Nephron progenitor cell (in vitro differentiated cells): ENCODE measurements at regions not wholly inside any gene's neighbourhood (a gene's known extent, or its start where the extent isn't known, plus 50 kb on each side); places are given as distances from the start of the nearest gene placed in this dataset.

Experiments used
- DNase-seq: peaks from one replicate; pipeline ENCODE4 v3.0.0; 2021
- H3K27ac Mint-ChIP-seq: 2 replicates; pipeline ENCODE4 v1.8.0; 2021; ENCODE audit warnings: mild to moderate bottlenecking, moderate library complexity, mixed read lengths
- H3K27me3 Mint-ChIP-seq: 2 replicates; pipeline ENCODE4 v1.8.0; 2021; ENCODE audit warnings: mild to moderate bottlenecking, low read depth, mixed read lengths; ENCODE audit not compliant: poor library complexity
- H3K36me3 Mint-ChIP-seq: 2 replicates; pipeline ENCODE4 v1.8.0; 2021; ENCODE audit warnings: low read depth, mixed read lengths
- H3K4me1 Mint-ChIP-seq: 2 replicates; pipeline ENCODE4 v1.8.0; 2021; ENCODE audit warnings: mixed read lengths
- H3K4me3 Mint-ChIP-seq: 2 replicates; pipeline ENCODE4 v1.8.0; 2021; ENCODE audit warnings: mild to moderate bottlenecking, moderate library complexity, mixed read lengths
- H3K9me3 Mint-ChIP-seq: 2 replicates; pipeline ENCODE4 v1.8.0; 2021; ENCODE audit warnings: mild to moderate bottlenecking, moderate library complexity, mixed read lengths
- CTCF ChIP-seq: fragments of 200-600 bp; sonication (generic); IDR thresholded peaks from 2 replicates; pipeline ENCODE4 v1.5.0; 2021; ENCODE audit warnings: antibody characterized with exemption

GRCh38 chr4:23686169-23686897 is 203.5 kb downstream of the PPARGC1A start:
- H3K27ac Mint-ChIP-seq, result no peak overlapping the region
- peaks cover 11% of the 10 kb centered on the region for H3K4me1 Mint-ChIP-seq
- no peak for TF ChIP-seq CTCF
- H3K4me3 Mint-ChIP-seq, result no peak overlapping the region
- no peak for DNase-seq
- peaks cover 21% of the 10 kb centered on the region for H3K9me3 Mint-ChIP-seq
- no peaks in the 10 kb centered on the region for H3K36me3 Mint-ChIP-seq
- peaks cover 2% of the 10 kb centered on the region for H3K27me3 Mint-ChIP-seq

GRCh38 chr4:23685471-23685870 is 204.4 kb downstream of the PPARGC1A start:
- peaks cover 11% of the 10 kb centered on the region for H3K4me1 Mint-ChIP-seq
- no peaks in the 10 kb centered on the region for H3K36me3 Mint-ChIP-seq
- TF ChIP-seq CTCF, result no peak
- no peak overlapping the region for H3K27ac Mint-ChIP-seq
- H3K4me3 Mint-ChIP-seq, result no peak overlapping the region
- H3K9me3 Mint-ChIP-seq, result peaks cover 21% of the 10 kb centered on the region
- peaks cover 3% of the 10 kb centered on the region for H3K27me3 Mint-ChIP-seq
- DNase-seq, result no peak

- no peaks in the 10 kb centered on the region for H3K36me3 Mint-ChIP-seq
- no peak overlapping the region for H3K27ac Mint-ChIP-seq
- peaks cover 3% of the 10 kb centered on the region for H3K27me3 Mint-ChIP-seq
- H3K9me3 Mint-ChIP-seq, result peaks cover 5% of the 10 kb centered on the region
- no peak for TF ChIP-seq CTCF
- H3K4me1 Mint-ChIP-seq, result peaks cover 11% of the 10 kb centered on the region
- H3K4me3 Mint-ChIP-seq, result no peak overlapping the region
- DNase-seq, result no peak
Observed at GRCh38 chr4:23680671-23681518, 209.0 kb downstream of the PPARGC1A start.

- no peak for DNase-seq
- no peaks in the 10 kb centered on the region for H3K36me3 Mint-ChIP-seq
- H3K9me3 Mint-ChIP-seq, result peaks cover 4% of the 10 kb centered on the region
- H3K27ac Mint-ChIP-seq, result no peak overlapping the region
- TF ChIP-seq CTCF, result no peak
- H3K4me1 Mint-ChIP-seq, result no peaks in the 10 kb centered on the region
- H3K4me3 Mint-ChIP-seq, result no peak overlapping the region
- no peaks in the 10 kb centered on the region for H3K27me3 Mint-ChIP-seq
Observed at GRCh38 chr4:23674694-23675093, 215.2 kb downstream of the PPARGC1A start.

- H3K4me1 Mint-ChIP-seq, result no peaks in the 10 kb centered on the region
- H3K36me3 Mint-ChIP-seq, result no peaks in the 10 kb centered on the region
- no peak for DNase-seq
- H3K4me3 Mint-ChIP-seq, result no peak overlapping the region
- peaks cover 8% of the 10 kb centered on the region for H3K27me3 Mint-ChIP-seq
- peaks cover 5% of the 10 kb centered on the region for H3K9me3 Mint-ChIP-seq
- no peak for TF ChIP-seq CTCF
- no peak overlapping the region for H3K27ac Mint-ChIP-seq
Observed at GRCh38 chr4:23667659-23668058, 222.2 kb downstream of the PPARGC1A start.
